ENCODE measurements at regions not wholly inside any gene's neighbourhood (a gene's known extent, or its start where the extent isn't known, plus 50 kb on each side); places are given as distances from the start of the nearest gene placed in this dataset.
"Not testable (repeated sequence)": the region's sequence is repeated elsewhere in the genome, so short reads cannot be mapped to it uniquely, and the experiment has no call there.

- Mint-ChIP-seq H3K4me3 (no peak overlapping the region), H3K36me3 (no peaks in the 10 kb centered on the region), H3K27ac (no peak overlapping the region), H3K9me3 (peaks cover 0 to 1% (median 0%) of the 10 kb centered on the region in 3 donors), H3K4me1 (no peaks in the 10 kb centered on the region), H3K27me3 (no peaks in the 10 kb centered on the region)
These were observed 148.1 kb upstream of the KCTD3 start for GRCh38 chr1:215418876-215419447.

GRCh38 chr1:215421744-215422143 lies 145.4 kb upstream of the KCTD3 start:
- H3K4me1 Mint-ChIP-seq = no peaks in the 10 kb centered on the region
- no peaks in the 10 kb centered on the region for H3K36me3 Mint-ChIP-seq
- H3K4me3 Mint-ChIP-seq = no peak overlapping the region
- H3K27me3 Mint-ChIP-seq = no peaks in the 10 kb centered on the region
- peaks cover 0 to 4% (median 0%) of the 10 kb centered on the region in 3 donors for H3K9me3 Mint-ChIP-seq
- H3K27ac Mint-ChIP-seq = no peak overlapping the region

GRCh38 chr1:215423288-215423687 lies 143.8 kb upstream of the KCTD3 start:
- Mint-ChIP-seq H3K27ac (no peak overlapping the region), H3K9me3 (peaks cover under 1 to 9% (median 7%) of the 10 kb centered on the region in 3 donors), H3K4me1 (no peaks in the 10 kb centered on the region), H3K27me3 (no peaks in the 10 kb centered on the region), H3K36me3 (no peaks in the 10 kb centered on the region), H3K4me3 (no peak overlapping the region)

GRCh38 chr1:215425138-215425537 lies 142.0 kb upstream of the KCTD3 start:
- Mint-ChIP-seq H3K36me3 (no peaks in the 10 kb centered on the region), H3K27ac (no peak overlapping the region), H3K27me3 (no peaks in the 10 kb centered on the region), H3K4me1 (no peaks in the 10 kb centered on the region), H3K9me3 (peaks cover 5 to 12% (median 9%) of the 10 kb centered on the region in 3 donors), H3K4me3 (no peak overlapping the region)

GRCh38 chr1:215426101-215426500 lies 141.0 kb upstream of the KCTD3 start:
- H3K36me3 Mint-ChIP-seq = no peaks in the 10 kb centered on the region
- H3K27ac Mint-ChIP-seq = no peak overlapping the region

GRCh38 chr1:215432483-215433227 lies 134.4 kb upstream of the KCTD3 start:
- H3K36me3 Mint-ChIP-seq, H3K4me1 Mint-ChIP-seq, H3K27me3 Mint-ChIP-seq, H3K4me3 Mint-ChIP-seq, H3K27ac Mint-ChIP-seq: not testable (repeated sequence)
- H3K9me3 Mint-ChIP-seq = peaks cover 12 to 14% (median 12%) of the 10 kb centered on the region in 3 donors

More at GRCh38 chr1:215426101-215426500, 141.0 kb upstream of the KCTD3 start:
- Mint-ChIP-seq H3K4me1 (no peaks in the 10 kb centered on the region), H3K4me3 (no peak overlapping the region), H3K9me3 (peaks cover 5 to 12% (median 9%) of the 10 kb centered on the region in 3 donors), H3K27me3 (no peaks in the 10 kb centered on the region)

- Mint-ChIP-seq H3K4me1 (no peaks in the 10 kb centered on the region), H3K36me3 (no peaks in the 10 kb centered on the region), H3K27ac (no peak overlapping the region), H3K27me3 (no peaks in the 10 kb centered on the region), H3K9me3 (peaks cover 8 to 12% (median 12%) of the 10 kb centered on the region in 3 donors), H3K4me3 (no peak overlapping the region)
These were observed 133.9 kb upstream of the KCTD3 start for GRCh38 chr1:215433237-215433636.

- peaks cover 13 to 30% (median 16%) of the 10 kb centered on the region in 3 donors for H3K9me3 Mint-ChIP-seq
- no peaks in the 10 kb centered on the region for H3K4me1 Mint-ChIP-seq
- no peaks in the 10 kb centered on the region for H3K36me3 Mint-ChIP-seq
- H3K4me3 Mint-ChIP-seq = no peak overlapping the region
- H3K27me3 Mint-ChIP-seq = no peaks in the 10 kb centered on the region
- H3K27ac Mint-ChIP-seq = no peak overlapping the region
These were observed 127.6 kb upstream of the KCTD3 start for GRCh38 chr1:215439549-215439948.

- Mint-ChIP-seq H3K9me3 (peaks cover 1 to 10% (median 5%) of the 10 kb centered on the region in 3 donors), H3K4me1 (no peaks in the 10 kb centered on the region), H3K27me3 (peaks cover 1% of the 10 kb centered on the region), H3K4me3 (no peak overlapping the region), H3K36me3 (no peaks in the 10 kb centered on the region), H3K27ac (peak overlapping the region in 1 of 3 donors; percentile 16)
These were observed 122.2 kb upstream of the KCTD3 start for GRCh38 chr1:215444715-215445414.

GRCh38 chr1:215448014-215448413 lies 119.1 kb upstream of the KCTD3 start:
- H3K4me1 Mint-ChIP-seq, H3K9me3 Mint-ChIP-seq, H3K36me3 Mint-ChIP-seq, H3K27ac Mint-ChIP-seq, H3K4me3 Mint-ChIP-seq, H3K27me3 Mint-ChIP-seq: not testable (repeated sequence)

- not testable (repeated sequence) for H3K27ac Mint-ChIP-seq, H3K9me3 Mint-ChIP-seq, H3K4me3 Mint-ChIP-seq, H3K27me3 Mint-ChIP-seq, H3K4me1 Mint-ChIP-seq, H3K36me3 Mint-ChIP-seq
These were observed 118.0 kb upstream of the KCTD3 start for GRCh38 chr1:215449147-215449546.

- H3K36me3 Mint-ChIP-seq = peaks cover 1% of the 10 kb centered on the region
- peaks cover 1% of the 10 kb centered on the region for H3K27me3 Mint-ChIP-seq
- no peaks in the 10 kb centered on the region for H3K4me1 Mint-ChIP-seq
- peaks cover 0 to 5% (median 2%) of the 10 kb centered on the region in 3 donors for H3K9me3 Mint-ChIP-seq
- H3K27ac Mint-ChIP-seq = no peak overlapping the region
- H3K4me3 Mint-ChIP-seq = no peak overlapping the region
These were observed 113.7 kb upstream of the KCTD3 start for GRCh38 chr1:215453440-215453839.

- Mint-ChIP-seq H3K27me3 (no peaks in the 10 kb centered on the region), H3K27ac (no peak overlapping the region), H3K4me1 (no peaks in the 10 kb centered on the region), H3K9me3 (peaks cover 0 to 5% (median 2%) of the 10 kb centered on the region in 3 donors), H3K4me3 (no peak overlapping the region), H3K36me3 (peaks cover 1% of the 10 kb centered on the region)
These were observed 109.9 kb upstream of the KCTD3 start for GRCh38 chr1:215457213-215457612.

GRCh38 chr1:215458104-215458503 lies 109.0 kb upstream of the KCTD3 start:
- H3K36me3 Mint-ChIP-seq = peaks cover 1% of the 10 kb centered on the region
- H3K4me1 Mint-ChIP-seq = no peaks in the 10 kb centered on the region
- H3K27me3 Mint-ChIP-seq = no peaks in the 10 kb centered on the region
- H3K27ac Mint-ChIP-seq = no peak overlapping the region
- H3K9me3 Mint-ChIP-seq = peaks cover 0 to 5% (median 2%) of the 10 kb centered on the region in 3 donors
- H3K4me3 Mint-ChIP-seq = no peak overlapping the region

GRCh38 chr1:215458562-215458961 lies 108.5 kb upstream of the KCTD3 start:
- Mint-ChIP-seq H3K4me1 (no peaks in the 10 kb centered on the region), H3K27ac (no peak overlapping the region), H3K4me3 (no peak overlapping the region), H3K9me3 (peaks cover 0 to 5% (median 2%) of the 10 kb centered on the region in 3 donors), H3K27me3 (no peaks in the 10 kb centered on the region), H3K36me3 (peaks cover 1% of the 10 kb centered on the region)

Measured in IgD-negative memory B cell (primary cell).